Heart left ventricle (tissue), 16 donors: ENCODE measurements at regions not wholly inside any gene's neighbourhood (a gene's known extent, or its start where the extent isn't known, plus 50 kb on each side); places are given as distances from the start of the nearest gene placed in this dataset.

Source experiments
- ATAC-seq, 4 donors: fragments of 200-7000 bp; cut with Tn5 transposase; one replicate each; pipeline ENCODE4 v1.9.1; 2020 to 2022; ENCODE audit warnings: moderate library complexity in 4 of 4, mild to moderate bottlenecking in 3 of 4, moderate number of reproducible peaks in 1 of 4
- DNase-seq, 5 donors: peaks; one replicate each; pipeline ENCODE4 v3.0.0-alpha.2; 2020
- H3K27ac ChIP-seq, 12 donors: fragments of 200-600 bp; sonication (generic) in 4 of 12; one replicate each; pipeline versions ENCODE4 v1.5.0 to v1.8.0; 2016 to 2022; ENCODE audit warnings: mild to moderate bottlenecking in 2 of 12
- H3K27me3 ChIP-seq, 9 donors: fragments of 200-600 bp; sonication (generic) in 2 of 9; one replicate each; pipeline versions ENCODE4 v1.5.1 to v1.8.0; 2016 to 2022; ENCODE audit warnings: mild to moderate bottlenecking in 3 of 9
- H3K36me3 ChIP-seq, 9 donors: fragments of 200-600 bp; sonication (generic) in 2 of 9; one replicate each; pipeline versions ENCODE4 v1.5.0 to v1.8.0; 2018 to 2022; ENCODE audit warnings: mild to moderate bottlenecking in 2 of 9
- H3K4me1 ChIP-seq, 12 donors: fragments of 200-600 bp; sonication (generic) in 4 of 12; one replicate each; pipeline versions ENCODE4 v1.5.0 to v1.8.0; 2016 to 2022; ENCODE audit warnings: mild to moderate bottlenecking in 3 of 12
- H3K4me3 ChIP-seq, 12 donors: fragments of 200-600 bp; sonication (generic) in 4 of 12; one replicate each; pipeline versions ENCODE4 v1.5.0 to v1.8.0; 2017 to 2022; ENCODE audit warnings: mild to moderate bottlenecking in 9 of 12, moderate library complexity in 4 of 12
- H3K9me3 ChIP-seq, 12 donors: fragments of 200-600 bp; sonication (generic) in 4 of 12; one replicate each; pipeline versions ENCODE4 v1.5.0 to v1.8.0; 2016 to 2022; ENCODE audit warnings: mild to moderate bottlenecking in 1 of 12
- CTCF ChIP-seq, 12 donors: fragments of 200-600 bp; sonication (generic) in 4 of 12; IDR thresholded peaks; one replicate each; pipeline versions ENCODE4 v1.5.0 to v1.8.0; 2018 to 2022; ENCODE audit warnings: antibody characterized with exemption in 12 of 12, mild to moderate bottlenecking in 5 of 12
- POLR2A ChIP-seq, 2 donors: fragments of 450-650 bp; IDR thresholded peaks; one replicate each; pipeline ENCODE4 v1.6.1; 2017; ENCODE audit warnings: antibody characterized with exemption in 2 of 2, mild to moderate bottlenecking in 2 of 2, moderate library complexity in 2 of 2
- WGBS, 4 donors: extraction: QIAGEN DNeasy Blood & Tissue Kit in 2 of 4; methylation state at CpG; one replicate each; pipeline versions ENCODE4 v1.1.5 to v1.1.7; 2013 to 2018; 5-methylcytosine and 5-hydroxymethylcytosine counted together
- intact Hi-C, 10 donors: fragments of 100-400 bp; cut with DNase I; formaldehyde crosslinking; loops; one replicate each; pipeline versions ENCODE4 v1.11.1 to v1.14.2; 2022
- donor health status: ischemic (EF 13 %, LVEDD 7.1; RV severe dilation, severe dysfunction).
- donor health status: healthy with polysubstance abuse.
- donor health status: DM: no; HTN: yes; CAD: no.
- donor health status: DM: no; HTN: no; CAD: no.
- donor health status: ischemic (EF 25% LVEDD 6.9; RV normal size, moderate dysfunction).
- donor health status: ischemic (EF 25% LVEDD 5.7; RV mildly dilated, moderate dysfunction).
- donor health status: healthy.
- donor health status: DM: yes; HTN: yes; CAD: no.
- donor health status: ischemic (EF 35%, LVEDD 5.7; RV mildly dilated, moderate dysfunction).
- donor health status: nonischemic (EF 11% LVEDD 7.7; RV severe dilation, severe dysfunction).
- donor health status: DM: yes; HTN: yes; CAD: no.
- donor health status: PGD.
- donor health status: ischemic (EF 29% LVEDD 5.4; RV normal size, mild dysfunction).
- donor health status: nonischemic (EF 23%, LVEDD 6.1; RV moderate dilation, normal function).

GRCh38 chr11:103703954-103704353 lies 332.5 kb upstream of the DDI1 start:
- WGBS, 4 donors, result 85 to 96% (median 88%) methylated on average over 6 of the region's 6 CpGs
- intact Hi-C loops, result no loop called here

GRCh38 chr11:103705642-103706041 lies 330.8 kb upstream of the DDI1 start:
- Histone ChIP-seq H3K4me1 (peaks cover 0 to 6% (median 3%) of the 10 kb centered on the region in 12 donors), H3K36me3 (no peaks in the 10 kb centered on the region), H3K4me3 (no peak overlapping the region), H3K27me3 (no peaks in the 10 kb centered on the region), H3K9me3 (no peaks in the 10 kb centered on the region), H3K27ac (no peak overlapping the region)
- intact Hi-C loops, result no loop called here
- DNase-seq, result no peak
- no peak for TF ChIP-seq CTCF (IDR thresholded peaks at IDR 0.05)
- TF ChIP-seq POLR2A (IDR thresholded peaks at IDR 0.05), result no peak
- no peak for ATAC-seq
- 93 to 95% (median 94%) methylated on average over 2 of the region's 2 CpGs for WGBS, 4 donors

More at GRCh38 chr11:103703954-103704353, 332.5 kb upstream of the DDI1 start:
- Histone ChIP-seq H3K36me3 (no peaks in the 10 kb centered on the region), H3K4me1 (peaks cover 0 to 8% (median 3%) of the 10 kb centered on the region in 12 donors), H3K4me3 (no peak overlapping the region), H3K9me3 (no peaks in the 10 kb centered on the region), H3K27me3 (no peaks in the 10 kb centered on the region), H3K27ac (no peak overlapping the region)
- no peak for ATAC-seq
- TF ChIP-seq CTCF (IDR thresholded peaks at IDR 0.05), result no peak
- no peak for TF ChIP-seq POLR2A (IDR thresholded peaks at IDR 0.05)
- no peak for DNase-seq

- TF ChIP-seq POLR2A (IDR thresholded peaks at IDR 0.05), result no peak
- TF ChIP-seq CTCF (IDR thresholded peaks at IDR 0.05), result no peak
- H3K27ac ChIP-seq, result no peak overlapping the region
- ATAC-seq, result no peak
- no peak overlapping the region for H3K4me3 ChIP-seq
- H3K4me1 ChIP-seq, result no peaks in the 10 kb centered on the region
- 43 to 49% (median 47%) methylated on average over 2 of the region's 2 CpGs for WGBS, 4 donors
- no peaks in the 10 kb centered on the region for H3K27me3 ChIP-seq
- no peak for DNase-seq
- H3K36me3 ChIP-seq, result no peaks in the 10 kb centered on the region
- no peaks in the 10 kb centered on the region for H3K9me3 ChIP-seq
- intact Hi-C loops, result no loop called here
These were observed 327.1 kb upstream of the DDI1 start for GRCh38 chr11:103709371-103709770.

GRCh38 chr11:103714246-103714645 lies 322.2 kb upstream of the DDI1 start:
- Histone ChIP-seq H3K27ac (no peak overlapping the region), H3K9me3 (peaks cover 0 to 7% (median 0%) of the 10 kb centered on the region in 12 donors), H3K4me1 (no peaks in the 10 kb centered on the region), H3K36me3 (no peaks in the 10 kb centered on the region), H3K27me3 (no peaks in the 10 kb centered on the region), H3K4me3 (no peak overlapping the region)
- no peak for DNase-seq
- no peak for TF ChIP-seq CTCF (IDR thresholded peaks at IDR 0.05)
- TF ChIP-seq POLR2A (IDR thresholded peaks at IDR 0.05), result no peak
- no peak for ATAC-seq
- intact Hi-C loops, result no loop called here
